ENCODE measurements at regions not wholly inside any gene's neighbourhood (a gene's known extent, or its start where the extent isn't known, plus 50 kb on each side); places are given as distances from the start of the nearest gene placed in this dataset.

- TF ChIP-seq POLR2AphosphoS5 (IDR thresholded peaks at IDR 0.05) (no peak), POLR2A (IDR thresholded peaks at IDR 0.05) (no peak)
- TF ChIP-seq, protein P1, sequence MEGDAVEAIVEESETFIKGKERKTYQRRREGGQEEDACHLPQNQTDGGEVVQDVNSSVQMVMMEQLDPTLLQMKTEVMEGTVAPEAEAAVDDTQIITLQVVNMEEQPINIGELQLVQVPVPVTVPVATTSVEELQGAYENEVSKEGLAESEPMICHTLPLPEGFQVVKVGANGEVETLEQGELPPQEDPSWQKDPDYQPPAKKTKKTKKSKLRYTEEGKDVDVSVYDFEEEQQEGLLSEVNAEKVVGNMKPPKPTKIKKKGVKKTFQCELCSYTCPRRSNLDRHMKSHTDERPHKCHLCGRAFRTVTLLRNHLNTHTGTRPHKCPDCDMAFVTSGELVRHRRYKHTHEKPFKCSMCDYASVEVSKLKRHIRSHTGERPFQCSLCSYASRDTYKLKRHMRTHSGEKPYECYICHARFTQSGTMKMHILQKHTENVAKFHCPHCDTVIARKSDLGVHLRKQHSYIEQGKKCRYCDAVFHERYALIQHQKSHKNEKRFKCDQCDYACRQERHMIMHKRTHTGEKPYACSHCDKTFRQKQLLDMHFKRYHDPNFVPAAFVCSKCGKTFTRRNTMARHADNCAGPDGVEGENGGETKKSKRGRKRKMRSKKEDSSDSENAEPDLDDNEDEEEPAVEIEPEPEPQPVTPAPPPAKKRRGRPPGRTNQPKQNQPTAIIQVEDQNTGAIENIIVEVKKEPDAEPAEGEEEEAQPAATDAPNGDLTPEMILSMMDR (IDR thresholded peaks at IDR 0.05) = no peak
These were observed 97.2 kb upstream of the DSEL start for GRCh38 chr18:67613731-67614130.
